HG03039 (cell line): ENCODE measurements at regions not wholly inside any gene's neighbourhood (a gene's known extent, or its start where the extent isn't known, plus 50 kb on each side); places are given as distances from the start of the nearest gene placed in this dataset.
"Not testable (repeated sequence)": the region's sequence is repeated elsewhere in the genome, so short reads cannot be mapped to it uniquely, and the experiment has no call there.

Source experiments
- ATAC-seq: cut with Tn5 transposase; IDR thresholded peaks from one replicate; pipeline ENCODE4 v1.9.1; 2021; ENCODE audit warnings: mild to moderate bottlenecking, moderate library complexity; ENCODE audit not compliant: unreplicated experiment

GRCh38 chr3:68676136-68676535 is 256.2 kb downstream of the TAFA4 start:
- ATAC-seq: no peak

DNA sequence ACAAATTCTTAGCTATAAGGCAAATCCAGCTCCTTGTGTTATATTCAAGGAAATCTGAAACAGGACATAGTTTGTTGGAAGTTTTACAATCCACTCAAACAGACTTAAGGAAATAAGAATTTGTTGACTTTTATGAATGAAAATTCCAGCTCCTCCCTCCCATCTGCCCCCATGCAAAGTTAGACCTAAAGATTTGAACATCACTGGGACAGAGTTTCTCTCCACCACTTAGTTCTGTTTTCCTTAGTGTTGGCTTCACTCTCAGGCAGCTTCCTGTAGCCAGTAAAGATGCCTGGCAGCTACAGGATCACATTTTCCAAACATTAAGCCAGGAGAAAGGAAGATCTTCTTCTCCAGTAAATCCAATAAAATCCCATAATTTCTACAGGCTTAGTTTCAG is 265.0 kb downstream of the TAFA4 start:
- no peak for ATAC-seq

DNA sequence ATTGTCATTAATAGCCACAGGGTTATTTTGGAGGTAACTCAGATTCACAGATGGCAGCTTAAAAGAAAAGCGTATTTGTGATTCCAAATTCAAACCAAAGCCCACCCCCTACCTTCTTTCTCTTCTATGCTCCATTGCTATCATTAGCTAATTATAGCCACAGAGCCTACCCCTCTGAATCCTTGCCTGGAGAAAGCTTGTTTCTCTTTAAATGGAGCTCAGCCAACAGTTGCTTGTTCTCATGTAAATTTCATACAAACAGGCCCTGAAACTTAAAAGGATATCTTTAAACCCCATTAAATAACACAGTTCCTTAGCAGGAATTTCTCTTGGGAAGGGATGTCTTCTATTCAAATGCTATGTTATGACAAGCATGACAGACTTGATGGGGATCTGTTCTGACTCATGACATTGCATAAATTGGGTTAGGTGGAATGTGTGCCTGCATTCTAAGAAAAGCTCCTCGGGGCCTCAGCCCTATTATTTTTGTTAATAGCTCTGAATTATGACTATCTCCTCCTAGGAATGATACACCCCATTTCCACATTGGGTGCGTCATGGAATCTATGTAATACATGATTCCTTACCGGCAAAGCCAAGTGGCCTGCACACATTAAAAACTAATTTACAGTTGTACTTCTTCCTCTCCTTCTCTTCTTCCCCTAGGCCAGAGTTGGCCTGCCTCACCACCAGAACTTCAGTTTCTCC is 265.8 kb downstream of the TAFA4 start:
- ATAC-seq: no peak

- ATAC-seq: no peak
These were observed 268.1 kb downstream of the TAFA4 start for GRCh38 chr3:68664276-68664675.

GRCh38 chr3:68662176-68662575 is 270.2 kb downstream of the TAFA4 start:
- no peak for ATAC-seq

- ATAC-seq: not testable (repeated sequence)
These were observed 281.7 kb downstream of the TAFA4 start for GRCh38 chr3:68650657-68651056.

GRCh38 chr3:68648494-68648893 is 283.9 kb downstream of the TAFA4 start:
- no peak for ATAC-seq

DNA sequence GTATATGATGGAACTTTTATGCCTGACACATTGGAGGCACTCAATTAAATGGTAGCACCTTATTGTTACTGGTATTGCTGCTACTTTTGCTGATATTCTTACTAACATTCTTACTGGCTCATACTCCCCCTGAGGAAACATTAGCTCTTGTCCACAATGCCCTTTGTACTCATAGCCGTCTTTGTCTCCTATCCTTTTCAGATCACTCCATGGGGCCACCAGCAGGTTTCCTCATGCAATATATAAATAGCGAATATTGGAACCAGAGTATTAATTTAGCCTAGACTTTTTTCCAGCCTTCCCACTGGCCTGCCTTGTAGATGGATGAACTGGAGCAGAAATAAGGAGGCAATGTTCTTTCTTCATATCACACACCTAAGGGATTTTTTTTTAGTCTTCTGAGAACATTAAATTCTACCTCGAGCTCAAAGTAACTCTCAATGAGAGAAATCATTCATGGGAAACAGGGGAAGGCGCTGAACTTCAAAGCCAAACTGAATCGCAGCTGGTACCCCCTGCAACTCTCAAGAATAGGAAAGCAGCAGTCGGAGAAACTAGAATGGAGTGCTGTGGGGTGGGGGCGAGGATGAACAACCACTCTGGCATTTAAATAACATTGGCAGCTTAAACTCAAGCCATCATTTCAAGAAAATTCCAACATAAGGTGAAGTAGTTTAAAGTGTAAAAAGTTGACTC is 300.3 kb downstream of the TAFA4 start:
- ATAC-seq: no peak

- ATAC-seq: no peak
These were observed 312.1 kb downstream of the TAFA4 start for GRCh38 chr3:68620211-68620610.

DNA sequence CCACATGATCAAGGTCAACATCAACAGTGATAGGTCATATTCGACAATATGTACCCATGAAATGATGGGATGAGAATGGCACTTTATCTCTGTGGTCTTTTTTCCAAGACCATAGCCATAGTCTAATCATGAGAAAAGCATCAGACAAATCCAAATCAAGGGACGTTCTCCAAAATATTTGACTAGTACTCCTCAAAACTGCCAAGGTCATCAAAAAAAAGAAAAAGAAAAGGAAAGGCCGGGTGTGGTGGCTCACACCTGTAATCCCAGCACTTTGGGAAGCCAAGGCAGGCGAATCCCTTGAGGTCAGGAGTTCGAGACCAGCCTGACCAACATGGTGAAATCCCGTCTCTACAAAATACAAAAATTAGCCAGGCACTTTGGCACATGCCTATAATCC is 318.3 kb downstream of the TAFA4 start:
- ATAC-seq: no peak

- ATAC-seq: no peak
These were observed 361.0 kb downstream of the TAFA4 start for GRCh38 chr3:68571321-68571720.

GRCh38 chr3:68560728-68561127 is 371.6 kb downstream of the TAFA4 start:
- ATAC-seq: no peak

DNA sequence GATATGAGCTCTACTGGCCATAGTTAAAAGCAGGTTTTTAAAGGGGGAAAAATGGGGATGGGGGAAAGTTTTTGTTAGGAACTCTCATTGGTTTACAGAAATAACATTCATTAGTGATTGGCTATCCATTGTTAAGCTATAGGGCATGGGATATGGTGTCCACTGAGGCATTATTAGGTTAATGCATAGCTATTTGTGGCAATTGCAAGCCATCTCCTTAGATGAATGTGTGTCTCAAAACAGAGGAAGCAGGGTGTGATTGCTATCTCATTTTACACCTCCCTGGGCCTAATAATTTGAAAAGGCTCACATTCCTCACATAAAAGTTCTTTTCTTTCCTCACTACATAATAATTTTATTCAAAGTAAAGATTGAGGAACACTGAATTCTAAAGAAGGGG is 396.6 kb downstream of the TAFA4 start:
- ATAC-seq: no peak

- ATAC-seq: no peak
These were observed 409.0 kb downstream of the TAFA4 start for GRCh38 chr3:68523330-68523729.

DNA sequence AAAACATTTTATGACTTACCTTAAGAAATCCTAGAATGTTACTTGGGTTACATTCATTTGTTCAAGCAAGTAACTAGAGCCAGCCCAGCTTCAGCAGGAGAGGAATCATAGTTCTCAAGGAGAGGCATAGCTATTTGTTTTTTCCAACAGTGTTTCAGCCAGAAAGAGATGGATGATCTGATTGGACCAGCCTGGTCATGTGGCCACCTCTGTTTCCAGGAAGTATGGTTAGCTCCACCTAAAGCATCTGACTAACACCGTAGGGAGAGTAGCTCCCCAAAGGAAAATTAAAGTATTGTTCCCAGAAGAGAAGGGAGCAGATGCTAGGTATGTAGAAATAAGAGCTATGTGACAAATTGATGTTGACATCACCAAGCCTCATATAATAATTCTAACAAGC is 417.1 kb downstream of the TAFA4 start:
- no peak for ATAC-seq

- no peak for ATAC-seq
These were observed 428.1 kb downstream of the TAFA4 start for GRCh38 chr3:68504201-68504600.

GRCh38 chr3:68485845-68486244 is 446.5 kb downstream of the TAFA4 start:
- ATAC-seq: not testable (repeated sequence)

GRCh38 chr3:68485051-68485450 is 447.3 kb downstream of the TAFA4 start:
- ATAC-seq: no peak

- no peak for ATAC-seq
These were observed 448.7 kb downstream of the TAFA4 start for GRCh38 chr3:68483601-68484000.

GRCh38 chr3:68483041-68483440 is 449.3 kb downstream of the TAFA4 start:
- ATAC-seq: no peak

DNA sequence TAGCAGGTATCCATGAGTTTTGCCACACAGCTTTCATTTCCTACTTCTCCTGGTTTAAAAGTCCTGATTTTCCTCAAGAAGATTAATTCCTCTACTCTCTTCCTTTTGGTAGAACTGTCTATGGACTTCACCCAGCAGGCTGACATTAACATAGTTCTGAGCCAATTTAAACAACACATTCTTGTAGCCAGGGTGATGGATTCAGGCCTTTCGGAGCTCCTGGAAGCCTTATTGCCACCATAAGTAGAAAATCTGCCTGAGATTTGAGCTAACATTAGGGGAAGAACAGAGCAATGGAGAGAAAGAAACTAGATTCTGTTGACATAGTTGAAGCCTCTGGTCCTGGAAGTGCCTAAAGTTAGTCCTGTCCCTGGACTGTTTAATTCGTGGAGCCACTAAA is 449.8 kb downstream of the TAFA4 start:
- no peak for ATAC-seq

DNA sequence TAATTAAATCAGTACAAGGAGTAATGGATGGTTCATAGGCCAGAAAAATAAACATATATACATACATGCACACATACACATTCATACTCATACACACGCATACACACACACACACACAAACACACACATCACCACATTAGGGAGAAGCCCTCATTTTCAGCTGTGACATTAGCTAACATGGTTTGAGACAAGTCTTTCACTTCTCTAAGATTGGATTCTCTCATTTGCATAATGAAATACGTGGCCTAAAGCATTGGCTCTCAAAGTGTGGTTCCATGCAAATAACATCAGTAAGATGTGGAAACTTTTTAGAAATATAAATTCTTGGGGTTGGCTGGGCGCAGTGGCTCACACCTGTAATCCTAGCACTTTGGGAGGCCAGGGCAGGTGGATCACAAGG is 452.6 kb downstream of the TAFA4 start:
- no peak for ATAC-seq
